ENCODE measurements at regions not wholly inside any gene's neighbourhood (a gene's known extent, or its start where the extent isn't known, plus 50 kb on each side); places are given as distances from the start of the nearest gene placed in this dataset.

DNA sequence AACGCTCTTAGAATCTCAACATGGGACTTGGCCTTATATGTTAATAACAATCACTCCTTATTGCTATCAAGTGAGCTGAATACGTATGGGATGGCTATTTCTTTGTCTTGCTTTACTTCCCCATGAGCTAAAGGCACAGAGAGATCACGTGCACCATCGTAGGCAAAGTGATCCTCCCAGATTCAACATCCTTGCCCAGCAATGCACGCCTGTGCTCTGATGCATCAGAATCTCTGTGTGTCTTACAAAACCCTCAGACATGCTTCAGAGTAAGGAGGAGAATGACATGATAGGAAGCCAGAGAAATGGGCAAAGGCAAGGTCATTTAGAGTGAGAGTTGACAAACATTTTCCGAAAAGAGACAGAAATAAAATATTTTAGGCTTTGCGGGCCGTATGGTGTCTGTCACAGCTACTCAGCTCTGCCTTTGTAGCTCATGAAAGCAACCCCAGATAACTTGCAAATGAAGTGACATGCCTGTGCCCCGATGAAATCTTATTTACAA lies 277.6 kb upstream of the CDH4 start:
- Histone ChIP-seq H3K4me1 (ENCODE audit: control insufficient read depth in 1 of 2, insufficient read depth in 2 of 2, low read depth in 1 of 2, low read length in 1 of 2) (no peaks in the 10 kb centered on the region), H3K9ac (no peak overlapping the region), H3K27me3 (ENCODE audit: insufficient read depth) (no peaks in the 10 kb centered on the region), H3K4me2 (no peak overlapping the region), H3K36me3 (replicated peaks in 1 of 2; ENCODE audit: control insufficient read depth in 1 of 2, insufficient read depth in 2 of 2, low read length in 1 of 2) (no peaks in the 10 kb centered on the region), H2AFZ (ENCODE audit: low read depth) (no peak overlapping the region), H3K79me2 (ENCODE audit: insufficient read depth) (no peaks in the 10 kb centered on the region), H3K9me2 (no peaks in the 10 kb centered on the region), H3K27ac (ENCODE audit: low read depth in 2 of 2, low read length in 1 of 2) (no peak overlapping the region), H3K9me3 (no peaks in the 10 kb centered on the region), H3K4me3 (ENCODE audit: low read depth in 2 of 2, low read length in 1 of 2) (no peak overlapping the region), H3F3A (replicated peaks; ENCODE audit: insufficient read depth) (no peaks in the 10 kb centered on the region), H4K20me1 (ENCODE audit: insufficient read depth) (no peaks in the 10 kb centered on the region)
- TF ChIP-seq ELF1 (IDR thresholded peaks at IDR 0.05), result no peak
- 35% methylated on average over 9 of the region's 9 CpGs for WGBS (ENCODE audit: low lambda C conversion rate)
- ChIA-PET POLR2A (no interaction called here), CTCF (interaction anchor here (1.2 kb wide), 1 partner anchor 11 kb away, joined by 4 read pairs; no protein-coding TSS in a partner anchor)
- no peak for DNase-seq

DNA sequence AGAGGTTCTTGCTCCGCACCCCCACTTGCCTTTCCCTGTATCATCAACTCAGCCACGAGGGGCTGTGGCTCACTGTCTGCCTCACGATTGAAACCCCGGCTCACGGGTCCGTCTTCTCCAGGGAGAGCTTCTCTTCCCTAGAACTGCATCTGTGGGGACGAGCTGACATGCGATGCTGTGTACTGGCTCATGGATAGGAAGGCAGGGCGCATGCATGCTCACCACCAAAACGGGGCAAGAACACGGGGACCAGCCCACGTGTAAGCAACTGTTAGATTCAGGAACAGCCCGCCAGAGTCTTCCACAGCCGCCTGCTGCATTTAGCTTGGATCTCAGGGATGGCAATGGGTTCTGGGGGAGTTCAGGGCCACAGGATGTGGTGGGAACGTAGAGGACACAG lies 275.9 kb upstream of the CDH4 start:
- no peak overlapping the region for H3K4me3 ChIP-seq (ENCODE audit: low read depth in 2 of 2, low read length in 1 of 2)
- ChIA-PET CTCF (no interaction called here), POLR2A (no interaction called here)
- H3K36me3 ChIP-seq (replicated peaks in 1 of 2; ENCODE audit: control insufficient read depth in 1 of 2, insufficient read depth in 2 of 2, low read length in 1 of 2), result no peaks in the 10 kb centered on the region
- H3K9ac ChIP-seq, result no peak overlapping the region
- H3K27ac ChIP-seq (ENCODE audit: low read depth in 2 of 2, low read length in 1 of 2), result no peak overlapping the region
- H3K9me2 ChIP-seq, result no peaks in the 10 kb centered on the region
- no peaks in the 10 kb centered on the region for H3F3A ChIP-seq (replicated peaks; ENCODE audit: insufficient read depth)
- H2AFZ ChIP-seq (ENCODE audit: low read depth), result no peak overlapping the region
- 32% methylated on average over 15 of the region's 15 CpGs for WGBS (ENCODE audit: low lambda C conversion rate)
- DNase-seq, result no peak
- no peaks in the 10 kb centered on the region for H3K9me3 ChIP-seq
- H3K79me2 ChIP-seq (ENCODE audit: insufficient read depth), result no peaks in the 10 kb centered on the region
- no peaks in the 10 kb centered on the region for H3K27me3 ChIP-seq (ENCODE audit: insufficient read depth)
- TF ChIP-seq FOSL2 (IDR thresholded peaks at IDR 0.05; ENCODE audit: borderline replicate concordance, low read depth), result no peak
- no peak for TF ChIP-seq TCF12 (IDR thresholded peaks at IDR 0.05)
- TF ChIP-seq POLR2AphosphoS5 (IDR thresholded peaks at IDR 0.05; ENCODE audit: low read depth, low read length), result no peak
- TF ChIP-seq, protein P1, sequence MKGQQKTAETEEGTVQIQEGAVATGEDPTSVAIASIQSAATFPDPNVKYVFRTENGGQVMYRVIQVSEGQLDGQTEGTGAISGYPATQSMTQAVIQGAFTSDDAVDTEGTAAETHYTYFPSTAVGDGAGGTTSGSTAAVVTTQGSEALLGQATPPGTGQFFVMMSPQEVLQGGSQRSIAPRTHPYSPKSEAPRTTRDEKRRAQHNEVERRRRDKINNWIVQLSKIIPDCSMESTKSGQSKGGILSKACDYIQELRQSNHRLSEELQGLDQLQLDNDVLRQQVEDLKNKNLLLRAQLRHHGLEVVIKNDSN (IDR thresholded peaks at IDR 0.05; ENCODE audit: borderline replicate concordance, low read depth), result no peak
- TF ChIP-seq, protein P2, sequence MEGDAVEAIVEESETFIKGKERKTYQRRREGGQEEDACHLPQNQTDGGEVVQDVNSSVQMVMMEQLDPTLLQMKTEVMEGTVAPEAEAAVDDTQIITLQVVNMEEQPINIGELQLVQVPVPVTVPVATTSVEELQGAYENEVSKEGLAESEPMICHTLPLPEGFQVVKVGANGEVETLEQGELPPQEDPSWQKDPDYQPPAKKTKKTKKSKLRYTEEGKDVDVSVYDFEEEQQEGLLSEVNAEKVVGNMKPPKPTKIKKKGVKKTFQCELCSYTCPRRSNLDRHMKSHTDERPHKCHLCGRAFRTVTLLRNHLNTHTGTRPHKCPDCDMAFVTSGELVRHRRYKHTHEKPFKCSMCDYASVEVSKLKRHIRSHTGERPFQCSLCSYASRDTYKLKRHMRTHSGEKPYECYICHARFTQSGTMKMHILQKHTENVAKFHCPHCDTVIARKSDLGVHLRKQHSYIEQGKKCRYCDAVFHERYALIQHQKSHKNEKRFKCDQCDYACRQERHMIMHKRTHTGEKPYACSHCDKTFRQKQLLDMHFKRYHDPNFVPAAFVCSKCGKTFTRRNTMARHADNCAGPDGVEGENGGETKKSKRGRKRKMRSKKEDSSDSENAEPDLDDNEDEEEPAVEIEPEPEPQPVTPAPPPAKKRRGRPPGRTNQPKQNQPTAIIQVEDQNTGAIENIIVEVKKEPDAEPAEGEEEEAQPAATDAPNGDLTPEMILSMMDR (IDR thresholded peaks at IDR 0.05), result no peak
- no peak for TF ChIP-seq NRF1 (IDR thresholded peaks at IDR 0.05; ENCODE audit: low read depth, low read length)
- TF ChIP-seq GATA2 (CRISPR knock-in tag; IDR thresholded peaks at IDR 0.05), result no peak
- TF ChIP-seq FOXM1 (IDR thresholded peaks at IDR 0.05; ENCODE audit: low read depth), result no peak
- TF ChIP-seq YY1 (IDR thresholded peaks at IDR 0.05; ENCODE audit: low read depth), result no peak
- TF ChIP-seq MEF2A (IDR thresholded peaks at IDR 0.05; ENCODE audit: borderline replicate concordance, low read depth), result no peak
- TF ChIP-seq, protein P3, sequence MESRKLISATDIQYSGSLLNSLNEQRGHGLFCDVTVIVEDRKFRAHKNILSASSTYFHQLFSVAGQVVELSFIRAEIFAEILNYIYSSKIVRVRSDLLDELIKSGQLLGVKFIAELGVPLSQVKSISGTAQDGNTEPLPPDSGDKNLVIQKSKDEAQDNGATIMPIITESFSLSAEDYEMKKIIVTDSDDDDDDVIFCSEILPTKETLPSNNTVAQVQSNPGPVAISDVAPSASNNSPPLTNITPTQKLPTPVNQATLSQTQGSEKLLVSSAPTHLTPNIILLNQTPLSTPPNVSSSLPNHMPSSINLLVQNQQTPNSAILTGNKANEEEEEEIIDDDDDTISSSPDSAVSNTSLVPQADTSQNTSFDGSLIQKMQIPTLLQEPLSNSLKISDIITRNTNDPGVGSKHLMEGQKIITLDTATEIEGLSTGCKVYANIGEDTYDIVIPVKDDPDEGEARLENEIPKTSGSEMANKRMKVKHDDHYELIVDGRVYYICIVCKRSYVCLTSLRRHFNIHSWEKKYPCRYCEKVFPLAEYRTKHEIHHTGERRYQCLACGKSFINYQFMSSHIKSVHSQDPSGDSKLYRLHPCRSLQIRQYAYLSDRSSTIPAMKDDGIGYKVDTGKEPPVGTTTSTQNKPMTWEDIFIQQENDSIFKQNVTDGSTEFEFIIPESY (IDR thresholded peaks at IDR 0.05; ENCODE audit: borderline replicate concordance, low read depth), result no peak
- no peak for TF ChIP-seq RCOR1 (IDR thresholded peaks at IDR 0.05; ENCODE audit: low read length)
- TF ChIP-seq RAD21 (IDR thresholded peaks at IDR 0.05; ENCODE audit: low read length), result no peak
- no peak for TF ChIP-seq NFIC (IDR thresholded peaks at IDR 0.05; ENCODE audit: borderline replicate concordance)
- TF ChIP-seq, protein P4, sequence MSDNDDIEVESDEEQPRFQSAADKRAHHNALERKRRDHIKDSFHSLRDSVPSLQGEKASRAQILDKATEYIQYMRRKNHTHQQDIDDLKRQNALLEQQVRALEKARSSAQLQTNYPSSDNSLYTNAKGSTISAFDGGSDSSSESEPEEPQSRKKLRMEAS (IDR thresholded peaks at IDR 0.05; ENCODE audit: low read depth), result no peak
- H3K4me2 ChIP-seq, result no peak overlapping the region
- H3K4me1 ChIP-seq (ENCODE audit: control insufficient read depth in 1 of 2, insufficient read depth in 2 of 2, low read depth in 1 of 2, low read length in 1 of 2), result no peaks in the 10 kb centered on the region
- no peaks in the 10 kb centered on the region for H4K20me1 ChIP-seq (ENCODE audit: insufficient read depth)

Measured in SK-N-SH (cell line).